ENCODE measurements at regions not wholly inside any gene's neighbourhood (a gene's known extent, or its start where the extent isn't known, plus 50 kb on each side); places are given as distances from the start of the nearest gene placed in this dataset.
"Not testable (repeated sequence)": the region's sequence is repeated elsewhere in the genome, so short reads cannot be mapped to it uniquely, and the experiment has no call there.

GRCh38 chr6:87755708-87756671 lies 54.0 kb upstream of the AKIRIN2 start:
- DNase-seq, result no peak

DNA sequence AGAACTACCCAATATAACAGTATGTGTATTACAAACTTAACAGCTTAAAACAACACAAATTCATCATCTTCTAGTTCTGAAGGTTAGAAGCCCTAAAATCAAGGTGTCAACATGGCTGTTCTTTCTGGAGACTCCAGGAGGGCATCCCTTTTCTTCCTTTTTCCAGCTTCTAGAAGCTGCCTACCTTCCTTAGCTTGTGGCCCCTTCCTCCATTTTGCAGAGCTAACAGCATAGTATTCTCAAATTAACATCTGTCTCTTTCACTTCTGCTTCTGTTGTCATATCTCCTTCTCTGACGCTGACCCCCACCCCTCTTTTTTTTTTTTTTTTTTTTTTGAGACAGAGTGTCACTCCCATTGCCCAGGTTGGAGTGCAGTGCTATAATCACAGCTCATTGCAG lies 52.8 kb upstream of the AKIRIN2 start:
- no peak for DNase-seq

DNA sequence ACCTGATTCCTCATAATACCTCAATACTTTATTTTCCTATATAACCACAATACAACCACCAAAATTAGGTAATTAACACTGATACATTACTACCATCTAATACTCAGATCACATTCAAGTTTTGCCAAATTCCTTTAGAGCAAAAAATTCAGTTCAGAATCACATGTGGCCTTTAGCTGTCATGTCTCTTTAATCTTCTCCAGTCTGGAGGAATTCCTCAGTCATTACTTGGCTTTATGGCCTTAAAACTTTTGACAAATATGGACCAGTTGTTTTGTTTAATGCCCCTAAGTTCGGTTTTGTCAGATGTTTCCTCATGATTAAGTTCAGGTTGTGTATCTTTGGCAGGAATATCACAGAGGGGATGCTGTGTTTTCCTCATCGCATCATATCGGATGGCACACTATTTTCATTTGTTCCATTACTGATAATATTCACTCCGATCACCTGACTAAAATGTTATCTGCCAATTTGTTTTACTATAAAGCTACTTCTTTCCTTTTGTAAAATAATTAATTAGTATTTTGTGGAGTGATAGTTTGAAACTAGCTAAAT lies 51.2 kb upstream of the AKIRIN2 start:
- DNase-seq, result no peak

GRCh38 chr6:87752503-87752902 lies 50.5 kb upstream of the AKIRIN2 start:
- not testable (repeated sequence) for DNase-seq

Data from DMS53 (cell line).